ENCODE measurements at regions not wholly inside any gene's neighbourhood (a gene's known extent, or its start where the extent isn't known, plus 50 kb on each side); places are given as distances from the start of the nearest gene placed in this dataset.

DNA sequence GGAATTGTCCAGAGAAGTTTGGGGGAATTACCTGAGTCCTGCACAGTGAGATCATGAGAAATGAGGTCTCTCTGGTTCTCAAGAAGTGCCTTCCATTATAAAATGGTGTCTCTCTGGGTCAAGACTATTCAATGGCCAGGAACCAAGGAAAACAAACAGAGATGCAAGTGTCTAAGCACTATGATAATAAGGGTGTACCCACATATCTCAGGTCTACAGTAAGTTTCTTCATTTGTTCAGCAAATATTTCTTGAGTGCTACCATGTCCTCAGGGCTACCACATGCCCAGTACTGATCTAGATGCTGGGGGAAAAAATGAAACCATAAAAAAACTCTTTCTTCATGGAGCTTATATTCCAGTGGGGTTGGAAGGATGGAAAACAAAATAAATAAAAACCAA is 170.0 kb downstream of the ACKR3 start:
- peak; percentile 15 for DNase-seq (ENCODE audit: low read depth, low spot score)
- in situ Hi-C loops (cut with HindIII; ENCODE audit: low sequenced_read_pairs), result no loop called here
- H3K4me3 ChIP-seq (ENCODE audit: low read depth, low read length), result no peak overlapping the region
- TF ChIP-seq, protein P1, sequence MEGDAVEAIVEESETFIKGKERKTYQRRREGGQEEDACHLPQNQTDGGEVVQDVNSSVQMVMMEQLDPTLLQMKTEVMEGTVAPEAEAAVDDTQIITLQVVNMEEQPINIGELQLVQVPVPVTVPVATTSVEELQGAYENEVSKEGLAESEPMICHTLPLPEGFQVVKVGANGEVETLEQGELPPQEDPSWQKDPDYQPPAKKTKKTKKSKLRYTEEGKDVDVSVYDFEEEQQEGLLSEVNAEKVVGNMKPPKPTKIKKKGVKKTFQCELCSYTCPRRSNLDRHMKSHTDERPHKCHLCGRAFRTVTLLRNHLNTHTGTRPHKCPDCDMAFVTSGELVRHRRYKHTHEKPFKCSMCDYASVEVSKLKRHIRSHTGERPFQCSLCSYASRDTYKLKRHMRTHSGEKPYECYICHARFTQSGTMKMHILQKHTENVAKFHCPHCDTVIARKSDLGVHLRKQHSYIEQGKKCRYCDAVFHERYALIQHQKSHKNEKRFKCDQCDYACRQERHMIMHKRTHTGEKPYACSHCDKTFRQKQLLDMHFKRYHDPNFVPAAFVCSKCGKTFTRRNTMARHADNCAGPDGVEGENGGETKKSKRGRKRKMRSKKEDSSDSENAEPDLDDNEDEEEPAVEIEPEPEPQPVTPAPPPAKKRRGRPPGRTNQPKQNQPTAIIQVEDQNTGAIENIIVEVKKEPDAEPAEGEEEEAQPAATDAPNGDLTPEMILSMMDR (IDR thresholded peaks at IDR 0.05; ENCODE audit: low read depth, low read length), result no peak

DNA sequence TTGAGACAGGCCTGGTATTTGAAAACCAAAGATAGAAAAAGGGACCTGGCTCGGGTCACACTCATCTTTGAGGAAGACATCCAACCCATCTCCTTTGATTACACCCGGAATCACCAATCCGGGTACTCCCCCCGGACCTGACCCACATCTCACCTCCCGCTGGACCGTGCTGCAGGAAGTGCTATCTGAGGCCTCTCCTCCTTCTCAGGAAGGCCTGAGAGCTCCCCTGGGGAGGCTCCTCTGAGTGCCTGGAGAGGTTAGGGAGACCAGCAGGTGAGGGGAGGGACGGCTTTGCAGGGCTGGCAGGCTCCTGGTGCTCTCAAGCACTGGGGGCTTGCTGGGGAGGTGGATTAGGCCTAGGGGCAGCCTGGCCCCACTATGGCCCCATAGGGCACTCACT is 170.9 kb downstream of the ACKR3 start:
- TF ChIP-seq, protein P1 (IDR thresholded peaks at IDR 0.05; ENCODE audit: low read depth, low read length), result no peak
- no peak overlapping the region for H3K4me3 ChIP-seq (ENCODE audit: low read depth, low read length)
- no peak for DNase-seq (ENCODE audit: low read depth, low spot score)
- in situ Hi-C loops (cut with HindIII; ENCODE audit: low sequenced_read_pairs), result no loop called here

DNA sequence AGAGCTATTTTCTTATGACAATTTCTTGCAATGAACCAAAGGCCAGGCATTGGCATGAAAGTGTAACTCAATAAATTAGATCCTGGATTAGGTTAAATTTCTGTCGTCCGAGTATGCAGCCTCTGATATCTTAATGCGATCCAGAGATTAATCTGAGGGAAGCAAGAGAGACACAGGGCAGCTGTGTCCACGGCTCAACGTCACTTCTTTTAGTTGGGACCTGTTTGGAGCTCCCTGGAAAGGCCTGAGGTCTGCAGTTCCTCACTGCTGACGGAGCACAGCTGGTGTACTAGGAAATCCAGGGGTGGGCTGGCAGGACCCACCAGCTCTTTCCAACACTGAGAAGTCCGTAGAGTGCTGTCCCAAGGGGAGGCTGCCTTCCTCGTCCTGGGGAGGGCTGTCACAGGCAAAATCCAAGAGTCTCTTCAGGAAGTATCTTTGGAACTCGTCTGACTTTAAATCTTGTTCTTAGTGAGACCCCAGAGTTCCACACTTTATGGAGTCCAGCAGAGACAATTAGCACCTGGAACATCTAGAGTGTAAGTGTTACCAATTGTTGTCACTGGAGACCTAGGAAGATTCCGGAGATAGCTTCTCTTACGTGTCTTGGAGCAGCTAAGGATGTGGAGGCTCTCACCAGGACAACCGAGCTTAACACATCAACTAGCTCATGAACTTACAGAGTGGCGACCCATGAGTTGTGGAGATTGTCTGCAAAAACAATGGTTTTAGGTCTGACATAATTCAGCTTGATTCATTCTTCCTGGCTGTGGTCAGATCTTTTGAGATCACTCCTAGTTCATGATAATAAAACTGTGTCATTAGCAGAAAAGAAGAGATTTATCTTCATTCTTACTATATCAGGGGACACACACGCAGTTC is 173.7 kb downstream of the ACKR3 start:
- H3K4me3 ChIP-seq (ENCODE audit: low read depth, low read length), result no peak overlapping the region
- TF ChIP-seq, protein P1 (IDR thresholded peaks at IDR 0.05; ENCODE audit: low read depth, low read length), result no peak
- peak; percentile 97 for DNase-seq (ENCODE audit: low read depth, low spot score)
- in situ Hi-C loops (cut with HindIII; ENCODE audit: low sequenced_read_pairs), result no loop called here

DNA sequence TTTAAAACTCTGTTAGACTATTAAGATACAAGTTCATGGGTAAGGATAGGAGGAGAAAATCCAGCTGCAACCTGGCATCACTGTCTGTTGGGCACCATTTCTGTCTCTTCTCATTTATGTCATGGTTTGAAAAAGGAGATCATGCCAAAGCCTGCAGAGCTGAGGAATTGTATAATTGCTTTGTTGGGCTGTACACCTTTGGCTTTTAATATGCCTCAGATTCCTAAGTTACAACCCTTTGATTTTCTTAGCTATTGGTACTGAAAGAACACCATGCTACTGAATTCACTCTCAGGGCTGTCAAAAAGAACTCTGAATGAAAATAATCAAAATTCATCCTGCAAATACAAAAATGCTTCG is 174.3 kb downstream of the ACKR3 start:
- in situ Hi-C loops (cut with HindIII; ENCODE audit: low sequenced_read_pairs), result no loop called here
- TF ChIP-seq, protein P1 (IDR thresholded peaks at IDR 0.05; ENCODE audit: low read depth, low read length), result no peak
- DNase-seq (ENCODE audit: low read depth, low spot score), result no peak
- H3K4me3 ChIP-seq (ENCODE audit: low read depth, low read length), result no peak overlapping the region

DNA sequence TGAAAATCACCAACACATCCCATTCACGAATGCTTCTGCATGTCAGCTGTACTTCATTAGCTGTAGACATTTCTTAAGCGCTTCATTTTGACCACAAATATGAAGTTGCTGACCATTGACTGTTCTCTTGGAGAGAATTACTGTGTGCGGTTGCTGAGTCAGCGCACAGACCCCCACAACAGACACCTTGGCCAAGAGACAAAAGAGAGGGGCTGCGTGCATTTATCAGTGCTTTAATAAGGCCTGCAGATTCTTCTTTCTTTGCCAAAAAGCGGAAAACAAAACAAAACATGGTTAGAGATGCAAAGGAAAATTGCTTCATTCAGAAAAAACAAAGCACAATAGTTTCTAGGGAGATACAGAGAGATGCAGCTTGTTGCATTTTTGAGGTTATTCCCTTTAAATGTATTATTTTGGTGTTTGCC is 174.7 kb downstream of the ACKR3 start:
- H3K4me3 ChIP-seq (ENCODE audit: low read depth, low read length), result no peak overlapping the region
- in situ Hi-C loops (cut with HindIII; ENCODE audit: low sequenced_read_pairs), result no loop called here
- TF ChIP-seq, protein P1 (IDR thresholded peaks at IDR 0.05; ENCODE audit: low read depth, low read length), result no peak
- DNase-seq (ENCODE audit: low read depth, low spot score), result peak; percentile 99

DNA sequence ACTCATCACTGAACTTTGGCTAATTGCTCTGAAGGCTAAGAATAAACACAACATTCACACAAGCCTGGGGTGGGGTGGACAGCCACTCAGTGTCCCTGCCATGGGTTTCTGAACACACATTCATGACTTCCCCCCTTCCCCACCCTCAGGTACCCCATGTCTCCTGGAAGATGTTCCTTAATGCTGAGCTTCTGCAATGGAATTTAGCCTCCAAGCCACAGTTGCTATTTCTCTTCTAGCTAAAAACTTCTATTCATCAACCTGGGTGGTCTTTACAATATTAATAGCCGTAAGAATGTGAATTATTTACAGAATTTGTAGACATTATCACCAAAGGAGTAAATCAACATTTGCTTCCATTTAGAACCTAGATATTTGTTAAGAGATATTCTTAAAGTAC is 175.1 kb downstream of the ACKR3 start:
- H3K4me3 ChIP-seq (ENCODE audit: low read depth, low read length), result no peak overlapping the region
- in situ Hi-C loops (cut with HindIII; ENCODE audit: low sequenced_read_pairs), result no loop called here
- TF ChIP-seq, protein P1 (IDR thresholded peaks at IDR 0.05; ENCODE audit: low read depth, low read length), result no peak
- DNase-seq (ENCODE audit: low read depth, low spot score), result peak; percentile 82

All from astrocyte of the spinal cord (primary cell).